IMR-90 (cell line): ENCODE measurements at regions not wholly inside any gene's neighbourhood (a gene's known extent, or its start where the extent isn't known, plus 50 kb on each side); places are given as distances from the start of the nearest gene placed in this dataset.

ENCODE experiments used
- ATAC-seq: fragments of 200-7000 bp; cut with Tn5 transposase; 2 replicates; pipeline ENCODE4 v1.9.1; 2020; ENCODE audit warnings: low read depth, mild to moderate bottlenecking, moderate library complexity
- BruUV-seq: library from RNA; stranded (reverse); fragments of 400-500 nt; replicated peaks from 2 replicates; lab custom pipeline; 2021; lab: Mats Ljungman, UMichigan
- CTCF ChIA-PET: fragments of 300-600 bp; formaldehyde crosslinking; extraction: SDS; loops from one replicate; lab custom pipeline; 2021; ENCODE audit warnings: antibody characterized with exemption; lab: Yijun Ruan, JAX
- POLR2A ChIA-PET: fragments of 300-600 bp; sonication (Branson Sonifier 250); formaldehyde crosslinking; loops from one replicate; lab custom pipeline; 2022; ENCODE audit warnings: antibody characterized with exemption; ENCODE audit not compliant: unreplicated experiment; lab: Charles Lee
- DNase-seq: peaks from one replicate; pipeline ENCODE4 v3.0.0; 2013
- H2AFZ ChIP-seq: replicated peaks from 2 replicates; pipeline ENCODE3; 2013; ENCODE audit warnings: low read length, mild to moderate bottlenecking; ENCODE audit not compliant: poor library complexity
- H2AK5ac ChIP-seq: 2 replicates; pipeline ENCODE4 v1.6.1; 2013; ENCODE audit warnings: low read depth, low read length, inconsistent platforms
- H2AK9ac ChIP-seq: replicated peaks from 2 replicates; pipeline ENCODE3; 2013; ENCODE audit warnings: mild to moderate bottlenecking, low read depth, low read length, moderate library complexity; ENCODE audit not compliant: poor library complexity
- H2BK120ac ChIP-seq: 2 replicates; pipeline ENCODE4 v1.6.1; 2013; ENCODE audit warnings: low read depth, low read length, inconsistent platforms
- H2BK15ac ChIP-seq: 3 replicates; pipeline ENCODE4 v1.6.1; 2013; ENCODE audit warnings: low read depth, low read length, inconsistent platforms
- H2BK20ac ChIP-seq: 2 replicates; pipeline ENCODE4 v1.6.1; 2013; ENCODE audit warnings: low read depth, mild to moderate bottlenecking, inconsistent platforms, low read length, moderate library complexity
- H2BK5ac ChIP-seq: 2 replicates; pipeline ENCODE4 v1.6.1; 2013; ENCODE audit warnings: mild to moderate bottlenecking, low read depth, low read length, inconsistent platforms; ENCODE audit not compliant: poor library complexity, severe bottlenecking
- H3K14ac ChIP-seq: replicated peaks from 2 replicates; pipeline ENCODE4 v1.6.1; 2013; ENCODE audit warnings: low read depth, low read length, inconsistent platforms
- H3K18ac ChIP-seq: 2 replicates; pipeline ENCODE4 v1.6.1; 2013; ENCODE audit warnings: low read depth, low read length, control low read depth
- H3K23ac ChIP-seq: 2 replicates; pipeline ENCODE4 v1.6.1; 2013; ENCODE audit warnings: low read depth, low read length, inconsistent platforms
- H3K27ac ChIP-seq: 2 replicates; pipeline ENCODE4 v1.5.1; 2013; ENCODE audit warnings: mild to moderate bottlenecking, control low read depth, low read length; ENCODE audit not compliant: insufficient read depth
- H3K27me3 ChIP-seq: 2 replicates; pipeline ENCODE4 v1.6.1; 2013; ENCODE audit warnings: low read length; ENCODE audit not compliant: control insufficient read depth, insufficient read depth
- H3K36me3 ChIP-seq: 2 replicates; pipeline ENCODE4 v1.6.1; 2013; ENCODE audit warnings: low read length, mixed read lengths; ENCODE audit not compliant: control insufficient read depth, insufficient read depth
- H3K4ac ChIP-seq: 2 replicates; pipeline ENCODE4 v1.6.1; 2013; ENCODE audit warnings: low read depth, low read length, inconsistent platforms
- H3K4me1 ChIP-seq: 2 replicates; pipeline ENCODE4 v1.6.1; 2013; ENCODE audit warnings: low read length, mixed read lengths; ENCODE audit not compliant: control insufficient read depth, insufficient read depth
- H3K4me2 ChIP-seq: 2 replicates; pipeline ENCODE4 v1.6.1; 2013; ENCODE audit warnings: low read depth, mild to moderate bottlenecking, control low read depth, low read length, moderate library complexity
- H3K4me3 ChIP-seq: 2 replicates; pipeline ENCODE4 v1.5.1; 2013; ENCODE audit warnings: low read depth, mild to moderate bottlenecking, control low read depth, low read length, moderate library complexity; ENCODE audit not compliant: insufficient read depth
- H3K56ac ChIP-seq: 2 replicates; pipeline ENCODE4 v1.6.1; 2013; ENCODE audit warnings: low read length, inconsistent platforms; ENCODE audit not compliant: insufficient read depth; ENCODE audit errors: extremely low read depth
- H3K79me1 ChIP-seq, 2 experiments: 2 replicates each; pipeline ENCODE4 v1.6.1; 2013; ENCODE audit warnings: low read length in 2 of 2, inconsistent platforms in 1 of 2, low read depth in 1 of 2
- H3K9ac ChIP-seq: 2 replicates; pipeline ENCODE4 v1.6.1; 2013; ENCODE audit warnings: low read depth, low read length, control low read depth
- H3K9me1 ChIP-seq: 2 replicates; pipeline ENCODE4 v1.6.1; 2013; ENCODE audit warnings: low read length, inconsistent platforms; ENCODE audit not compliant: insufficient read depth
- H3K9me3 ChIP-seq: 2 replicates; pipeline ENCODE4 v1.6.1; 2013; ENCODE audit warnings: low read length; ENCODE audit not compliant: control insufficient read depth, insufficient read depth
- H4K20me1 ChIP-seq: 2 replicates; pipeline ENCODE4 v1.6.1; 2013; ENCODE audit warnings: low read length, inconsistent platforms; ENCODE audit not compliant: insufficient read depth
- H4K5ac ChIP-seq: 2 replicates; pipeline ENCODE4 v1.6.1; 2013; ENCODE audit warnings: mild to moderate bottlenecking, low read depth, low read length, control low read depth
- H4K8ac ChIP-seq, 2 experiments: 2 replicates each; pipeline ENCODE4 v1.6.1; 2013; ENCODE audit warnings: low read depth in 2 of 2, low read length in 2 of 2, control low read depth in 1 of 2, inconsistent platforms in 1 of 2
- H4K91ac ChIP-seq: 2 replicates; pipeline ENCODE4 v1.6.1; 2013; ENCODE audit warnings: low read depth, low read length, inconsistent platforms; ENCODE audit not compliant: insufficient read depth
- BHLHE40 ChIP-seq: fragments of 150-350 bp; IDR thresholded peaks from 2 replicates; pipeline ENCODE4 v1.6.1; 2016; ENCODE audit warnings: mild to moderate bottlenecking, low read depth, low read length
- CHD1 ChIP-seq: IDR thresholded peaks from 2 replicates; pipeline ENCODE4 v1.6.1; 2012; ENCODE audit warnings: low read depth, low read length, improper control_type of control experiment
- FOS ChIP-seq: fragments of 150-350 bp; IDR thresholded peaks from 2 replicates; pipeline ENCODE4 v1.6.1; 2016; ENCODE audit warnings: low read depth, low read length
- RAD21 ChIP-seq: IDR thresholded peaks from 2 replicates; pipeline ENCODE4 v1.6.1; 2012; ENCODE audit warnings: low read length, improper control_type of control experiment
- WGBS, 2 experiments: methylation state at CpG; one replicate each; pipeline versions ENCODE4 v1.1.5 to v1.1.7; 2013; ENCODE audit warnings: missing lambda C conversion rate in 2 of 2; ENCODE audit not compliant: insufficient read length in 1 of 2; ENCODE audit errors: extremely low coverage in 2 of 2; 5-methylcytosine and 5-hydroxymethylcytosine counted together
- dilution Hi-C: fragments of 300-500 bp; cut with HindIII; formaldehyde crosslinking; loops from one replicate; pipeline ENCODE4 v1.14.3; 2018; ENCODE audit warnings: low sequenced_read_pairs; ENCODE audit not compliant: unreplicated experiment
- in situ Hi-C: fragments of 300-500 bp; cut with MboI; formaldehyde crosslinking; loops from 3 replicates; pipeline ENCODE4 v1.14.3; 2019; ENCODE audit warnings: low sequenced_read_pairs, inconsistent platforms, mixed read lengths
- intact Hi-C: fragments of 100-400 bp; cut with micrococcal nuclease; formaldehyde crosslinking; loops from 2 replicates; pipeline ENCODE4 v1.10.0; 2022
- TF ChIP-seq, protein P1 (sequence below): fragments of 150-350 bp; IDR thresholded peaks from 2 replicates; pipeline ENCODE4 v1.6.1; 2017; ENCODE audit warnings: mild to moderate bottlenecking, antibody characterized with exemption, low read length, low read depth

DNA sequence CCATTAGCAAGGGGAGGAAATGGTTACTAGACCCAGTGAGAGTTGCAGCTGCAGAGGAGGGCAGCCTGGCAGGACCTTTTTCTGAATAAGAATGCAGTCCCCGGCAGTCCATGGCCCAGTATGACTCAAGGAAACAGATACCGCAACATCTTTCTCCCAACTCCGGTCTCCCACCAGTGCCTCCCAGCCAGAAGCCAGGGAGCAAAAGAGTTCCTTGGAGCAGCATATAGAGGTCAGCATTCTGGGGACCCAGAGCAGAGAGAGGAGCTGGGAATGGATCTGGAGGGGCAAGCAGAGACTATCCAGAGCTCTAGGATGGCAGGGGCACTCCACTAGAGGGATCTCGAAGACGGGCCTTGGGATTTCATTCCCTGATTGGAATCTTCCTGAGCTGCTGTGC is 339.2 kb upstream of the AADAT start:
- Histone ChIP-seq H3K4me2 (no peak overlapping the region), H2BK120ac (no peak overlapping the region), H4K91ac (no peak overlapping the region), H4K5ac (no peak overlapping the region), H2AK5ac (no peak overlapping the region), H2BK20ac (no peak overlapping the region), H3K36me3 (no peaks in the 10 kb centered on the region), H3K4me3 (no peak overlapping the region), H3K9me1 (no peaks in the 10 kb centered on the region), H4K8ac (no peak overlapping the region), H3K79me1 (no peaks in the 10 kb centered on the region), H3K27me3 (no peaks in the 10 kb centered on the region), H3K9me3 (peaks cover 2% of the 10 kb centered on the region; the same call in 1 of the 2 replicates), H3K4me1 (no peaks in the 10 kb centered on the region), H3K4ac (no peak overlapping the region), H2AFZ (no peak overlapping the region), H2BK5ac (no peak overlapping the region), H2AK9ac (no peak overlapping the region), H3K14ac (no peak overlapping the region), H4K20me1 (no peaks in the 10 kb centered on the region), H3K56ac (no peak overlapping the region), H3K23ac (no peak overlapping the region), H3K27ac (no peak overlapping the region), H3K18ac (no peak overlapping the region), H2BK15ac (no peak overlapping the region), H3K9ac (no peak overlapping the region)
- WGBS, 2 experiments = no CpG with 5 or more reads among the region's 5 CpGs
- intact Hi-C loops (no loop called here), in situ Hi-C loops (no loop called here), dilution Hi-C loops (no loop called here)
- no peak for DNase-seq
- BruUV-seq = no TSS peak
- POLR2A ChIA-PET = no interaction called here
- CTCF ChIA-PET = no interaction called here
- ATAC-seq = no peak
- TF ChIP-seq BHLHE40 = no peak
- TF ChIP-seq CHD1 = no peak
- TF ChIP-seq RAD21 = no peak
- TF ChIP-seq, protein P1, sequence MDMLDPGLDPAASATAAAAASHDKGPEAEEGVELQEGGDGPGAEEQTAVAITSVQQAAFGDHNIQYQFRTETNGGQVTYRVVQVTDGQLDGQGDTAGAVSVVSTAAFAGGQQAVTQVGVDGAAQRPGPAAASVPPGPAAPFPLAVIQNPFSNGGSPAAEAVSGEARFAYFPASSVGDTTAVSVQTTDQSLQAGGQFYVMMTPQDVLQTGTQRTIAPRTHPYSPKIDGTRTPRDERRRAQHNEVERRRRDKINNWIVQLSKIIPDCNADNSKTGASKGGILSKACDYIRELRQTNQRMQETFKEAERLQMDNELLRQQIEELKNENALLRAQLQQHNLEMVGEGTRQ = no peak
- TF ChIP-seq FOS = no peak
